ENCODE measurements at regions not wholly inside any gene's neighbourhood (a gene's known extent, or its start where the extent isn't known, plus 50 kb on each side); places are given as distances from the start of the nearest gene placed in this dataset.

DNA sequence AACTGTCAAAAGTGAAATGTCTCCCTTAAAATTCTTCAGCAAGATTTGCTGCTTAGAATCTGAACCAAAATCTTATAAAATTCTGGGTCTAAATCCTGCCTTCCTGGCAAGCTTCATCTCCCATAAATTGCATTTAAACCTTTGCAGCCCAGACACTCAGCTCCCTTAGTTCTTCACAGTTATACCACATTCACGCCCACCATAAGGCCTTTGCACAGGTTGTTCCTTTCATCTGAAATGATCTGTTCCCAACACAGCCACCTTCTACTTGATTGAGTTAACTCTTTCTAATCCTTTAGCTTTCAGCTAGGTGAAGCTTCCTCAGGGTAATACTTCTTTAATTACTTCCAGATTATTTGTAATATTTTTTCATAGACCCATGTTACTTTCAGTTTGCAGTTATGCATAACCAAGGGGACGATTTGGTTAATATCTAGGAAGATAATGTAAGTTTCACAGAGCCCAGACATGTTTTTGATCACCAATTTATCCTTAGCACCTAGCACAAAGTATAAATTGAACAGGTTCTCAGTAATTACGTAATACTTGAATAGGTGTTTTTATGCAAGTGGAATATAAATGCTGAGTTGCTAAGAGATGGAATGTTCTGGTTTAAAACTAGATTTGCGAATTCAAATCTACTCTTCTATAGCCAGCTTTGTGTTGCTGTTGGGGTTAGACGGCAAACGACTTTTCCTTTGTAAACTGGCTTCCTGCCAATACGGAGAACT lies 779.7 kb upstream of the PKDCC start:
- H3K4me1 ChIP-seq (ENCODE audit: control insufficient read depth in 4 of 4, insufficient read depth in 4 of 4, low read length in 3 of 4) = no peaks in the 10 kb centered on the region
- no peak overlapping the region for H3K4me3 ChIP-seq (ENCODE audit: low read depth in 1 of 3, low read length in 3 of 3)
- H3K27ac ChIP-seq (ENCODE audit: low read depth in 1 of 2, low read length in 2 of 2) = no peak overlapping the region
- H3K9ac ChIP-seq (ENCODE audit: low read depth in 1 of 2, low read length in 2 of 2) = no peak overlapping the region
- no peaks in the 10 kb centered on the region for H3K36me3 ChIP-seq (ENCODE audit: control insufficient read depth in 4 of 4, insufficient read depth in 3 of 4, low read depth in 1 of 4, low read length in 3 of 4)
- no peak for DNase-seq (ENCODE audit: low spot score)
- 74% methylated on average over 7 of the region's 7 CpGs for WGBS
- TF ChIP-seq FOXA2 (IDR thresholded peaks at IDR 0.05) = no peak
- H3K9me3 ChIP-seq (ENCODE audit: control insufficient read depth in 4 of 4, low read length in 3 of 4) = no peaks in the 10 kb centered on the region
- H3K27me3 ChIP-seq (ENCODE audit: control insufficient read depth in 4 of 4, insufficient read depth in 4 of 4, low read length in 3 of 4) = peaks cover 0 to 3% (median 0%) of the 10 kb centered on the region in 4 donors

DNA sequence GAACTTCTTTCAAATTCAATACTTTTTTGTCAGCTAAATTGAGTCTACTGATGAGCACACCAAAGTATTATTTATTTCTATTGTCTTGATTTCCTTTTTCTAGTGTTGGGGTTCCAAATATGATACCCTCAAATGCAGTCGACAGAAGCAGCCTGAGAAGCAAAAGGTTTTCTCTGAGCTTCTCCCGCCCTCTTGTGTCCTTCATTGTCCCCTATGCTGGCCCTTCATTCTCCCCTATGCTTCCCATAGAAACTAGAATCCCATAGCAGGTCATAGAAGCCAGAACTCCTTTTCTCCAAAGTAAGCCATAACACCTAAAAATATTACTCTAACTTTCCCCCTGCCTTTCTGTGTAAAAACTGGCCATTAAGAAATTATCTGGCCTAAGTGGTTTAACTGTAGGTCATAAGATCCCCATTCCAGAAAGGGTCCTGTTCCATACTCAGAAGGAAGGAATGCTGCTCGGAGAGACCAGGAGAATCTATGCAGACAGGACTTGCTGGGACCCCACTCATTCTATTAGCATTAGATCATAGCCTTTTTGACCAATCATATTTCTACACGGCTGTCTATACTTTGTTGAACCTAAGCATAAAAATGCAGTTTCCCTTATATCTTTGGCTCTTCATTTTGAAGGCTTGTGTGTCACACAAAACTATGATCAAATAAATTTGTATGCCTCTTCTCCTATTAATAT lies 764.6 kb upstream of the PKDCC start:
- WGBS = 71% methylated on average over 4 of the region's 4 CpGs
- Histone ChIP-seq H3K9ac (ENCODE audit: low read depth in 1 of 2, low read length in 2 of 2) (no peak overlapping the region), H3K9me3 (ENCODE audit: control insufficient read depth in 4 of 4, low read length in 3 of 4) (no peaks in the 10 kb centered on the region), H3K27me3 (ENCODE audit: control insufficient read depth in 4 of 4, insufficient read depth in 4 of 4, low read length in 3 of 4) (peaks cover 0 to 3% (median 0%) of the 10 kb centered on the region in 4 donors), H3K4me1 (ENCODE audit: control insufficient read depth in 4 of 4, insufficient read depth in 4 of 4, low read length in 3 of 4) (no peaks in the 10 kb centered on the region), H3K4me3 (ENCODE audit: low read depth in 1 of 3, low read length in 3 of 3) (no peak overlapping the region), H3K27ac (ENCODE audit: low read depth in 1 of 2, low read length in 2 of 2) (no peak overlapping the region), H3K36me3 (ENCODE audit: control insufficient read depth in 4 of 4, insufficient read depth in 3 of 4, low read depth in 1 of 4, low read length in 3 of 4) (no peaks in the 10 kb centered on the region)
- no peak for DNase-seq (ENCODE audit: low spot score)
- TF ChIP-seq, protein P1, sequence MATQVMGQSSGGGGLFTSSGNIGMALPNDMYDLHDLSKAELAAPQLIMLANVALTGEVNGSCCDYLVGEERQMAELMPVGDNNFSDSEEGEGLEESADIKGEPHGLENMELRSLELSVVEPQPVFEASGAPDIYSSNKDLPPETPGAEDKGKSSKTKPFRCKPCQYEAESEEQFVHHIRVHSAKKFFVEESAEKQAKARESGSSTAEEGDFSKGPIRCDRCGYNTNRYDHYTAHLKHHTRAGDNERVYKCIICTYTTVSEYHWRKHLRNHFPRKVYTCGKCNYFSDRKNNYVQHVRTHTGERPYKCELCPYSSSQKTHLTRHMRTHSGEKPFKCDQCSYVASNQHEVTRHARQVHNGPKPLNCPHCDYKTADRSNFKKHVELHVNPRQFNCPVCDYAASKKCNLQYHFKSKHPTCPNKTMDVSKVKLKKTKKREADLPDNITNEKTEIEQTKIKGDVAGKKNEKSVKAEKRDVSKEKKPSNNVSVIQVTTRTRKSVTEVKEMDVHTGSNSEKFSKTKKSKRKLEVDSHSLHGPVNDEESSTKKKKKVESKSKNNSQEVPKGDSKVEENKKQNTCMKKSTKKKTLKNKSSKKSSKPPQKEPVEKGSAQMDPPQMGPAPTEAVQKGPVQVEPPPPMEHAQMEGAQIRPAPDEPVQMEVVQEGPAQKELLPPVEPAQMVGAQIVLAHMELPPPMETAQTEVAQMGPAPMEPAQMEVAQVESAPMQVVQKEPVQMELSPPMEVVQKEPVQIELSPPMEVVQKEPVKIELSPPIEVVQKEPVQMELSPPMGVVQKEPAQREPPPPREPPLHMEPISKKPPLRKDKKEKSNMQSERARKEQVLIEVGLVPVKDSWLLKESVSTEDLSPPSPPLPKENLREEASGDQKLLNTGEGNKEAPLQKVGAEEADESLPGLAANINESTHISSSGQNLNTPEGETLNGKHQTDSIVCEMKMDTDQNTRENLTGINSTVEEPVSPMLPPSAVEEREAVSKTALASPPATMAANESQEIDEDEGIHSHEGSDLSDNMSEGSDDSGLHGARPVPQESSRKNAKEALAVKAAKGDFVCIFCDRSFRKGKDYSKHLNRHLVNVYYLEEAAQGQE (IDR thresholded peaks at IDR 0.05) = no peak
- TF ChIP-seq, protein P2, sequence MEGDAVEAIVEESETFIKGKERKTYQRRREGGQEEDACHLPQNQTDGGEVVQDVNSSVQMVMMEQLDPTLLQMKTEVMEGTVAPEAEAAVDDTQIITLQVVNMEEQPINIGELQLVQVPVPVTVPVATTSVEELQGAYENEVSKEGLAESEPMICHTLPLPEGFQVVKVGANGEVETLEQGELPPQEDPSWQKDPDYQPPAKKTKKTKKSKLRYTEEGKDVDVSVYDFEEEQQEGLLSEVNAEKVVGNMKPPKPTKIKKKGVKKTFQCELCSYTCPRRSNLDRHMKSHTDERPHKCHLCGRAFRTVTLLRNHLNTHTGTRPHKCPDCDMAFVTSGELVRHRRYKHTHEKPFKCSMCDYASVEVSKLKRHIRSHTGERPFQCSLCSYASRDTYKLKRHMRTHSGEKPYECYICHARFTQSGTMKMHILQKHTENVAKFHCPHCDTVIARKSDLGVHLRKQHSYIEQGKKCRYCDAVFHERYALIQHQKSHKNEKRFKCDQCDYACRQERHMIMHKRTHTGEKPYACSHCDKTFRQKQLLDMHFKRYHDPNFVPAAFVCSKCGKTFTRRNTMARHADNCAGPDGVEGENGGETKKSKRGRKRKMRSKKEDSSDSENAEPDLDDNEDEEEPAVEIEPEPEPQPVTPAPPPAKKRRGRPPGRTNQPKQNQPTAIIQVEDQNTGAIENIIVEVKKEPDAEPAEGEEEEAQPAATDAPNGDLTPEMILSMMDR (IDR thresholded peaks at IDR 0.05; ENCODE audit: low read depth, low read length, missing input control) = no peak

DNA sequence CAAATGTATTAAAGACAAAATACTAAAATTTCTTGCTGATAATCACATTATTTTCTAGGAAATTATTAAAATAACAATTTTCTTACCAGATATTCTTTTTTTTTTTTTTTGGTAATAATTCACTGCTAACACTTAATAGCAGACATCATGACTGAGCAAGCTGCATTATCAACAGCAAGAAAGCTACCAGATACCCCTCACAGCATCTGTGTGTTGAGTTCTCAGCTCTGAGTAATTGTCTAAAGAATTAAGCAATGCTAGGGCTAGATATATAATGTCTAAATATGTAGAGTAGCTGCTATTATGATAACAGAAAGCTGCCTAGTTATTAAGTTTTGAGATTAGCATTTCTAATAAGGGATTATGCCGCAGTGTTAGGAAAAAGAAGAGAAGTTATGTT lies 754.3 kb upstream of the PKDCC start:
- H3K27ac ChIP-seq (ENCODE audit: low read depth in 1 of 2, low read length in 2 of 2) = no peak overlapping the region
- H3K9ac ChIP-seq (ENCODE audit: low read depth in 1 of 2, low read length in 2 of 2) = no peak overlapping the region
- H3K4me1 ChIP-seq (ENCODE audit: control insufficient read depth in 4 of 4, insufficient read depth in 4 of 4, low read length in 3 of 4) = no peaks in the 10 kb centered on the region
- H3K9me3 ChIP-seq (ENCODE audit: control insufficient read depth in 4 of 4, low read length in 3 of 4) = no peaks in the 10 kb centered on the region
- WGBS = 63% methylated on average over 1 of the region's 1 CpG
- H3K36me3 ChIP-seq (ENCODE audit: control insufficient read depth in 4 of 4, insufficient read depth in 3 of 4, low read depth in 1 of 4, low read length in 3 of 4) = no peaks in the 10 kb centered on the region
- no peaks in the 10 kb centered on the region for H3K27me3 ChIP-seq (ENCODE audit: control insufficient read depth in 4 of 4, insufficient read depth in 4 of 4, low read length in 3 of 4)
- no peak overlapping the region for H3K4me3 ChIP-seq (ENCODE audit: low read depth in 1 of 3, low read length in 3 of 3)
- DNase-seq (ENCODE audit: low spot score) = no peak
- TF ChIP-seq HNF4A (conservative IDR thresholded peaks at IDR 0.05) (no peak), HNF4G (IDR thresholded peaks at IDR 0.05) (no peak), TAF1 (conservative IDR thresholded peaks at IDR 0.05) (no peak), GABPA (IDR thresholded peaks at IDR 0.05 in 1 of 2, conservative IDR thresholded peaks at IDR 0.05 in 1 of 2) (no peak), RAD21 (IDR thresholded peaks at IDR 0.05) (no peak), JUND (IDR thresholded peaks at IDR 0.05) (no peak), FOXA2 (IDR thresholded peaks at IDR 0.05) (no peak), EGR1 (IDR thresholded peaks at IDR 0.05; ENCODE audit: low read depth in 2 of 2) (no peak), YY1 (IDR thresholded peaks at IDR 0.05) (no peak)
- TF ChIP-seq, protein P2 (IDR thresholded peaks at IDR 0.05; ENCODE audit: low read depth, low read length, missing input control) = no peak
- TF ChIP-seq, protein P3, sequence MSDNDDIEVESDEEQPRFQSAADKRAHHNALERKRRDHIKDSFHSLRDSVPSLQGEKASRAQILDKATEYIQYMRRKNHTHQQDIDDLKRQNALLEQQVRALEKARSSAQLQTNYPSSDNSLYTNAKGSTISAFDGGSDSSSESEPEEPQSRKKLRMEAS (IDR thresholded peaks at IDR 0.05) = no peak
- TF ChIP-seq, protein P1 (IDR thresholded peaks at IDR 0.05) = no peak
- TF ChIP-seq, protein P4, sequence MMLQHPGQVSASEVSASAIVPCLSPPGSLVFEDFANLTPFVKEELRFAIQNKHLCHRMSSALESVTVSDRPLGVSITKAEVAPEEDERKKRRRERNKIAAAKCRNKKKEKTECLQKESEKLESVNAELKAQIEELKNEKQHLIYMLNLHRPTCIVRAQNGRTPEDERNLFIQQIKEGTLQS (IDR thresholded peaks at IDR 0.05) = no peak
